ENCODE measurements at regions not wholly inside any gene's neighbourhood (a gene's known extent, or its start where the extent isn't known, plus 50 kb on each side); places are given as distances from the start of the nearest gene placed in this dataset.

DNA sequence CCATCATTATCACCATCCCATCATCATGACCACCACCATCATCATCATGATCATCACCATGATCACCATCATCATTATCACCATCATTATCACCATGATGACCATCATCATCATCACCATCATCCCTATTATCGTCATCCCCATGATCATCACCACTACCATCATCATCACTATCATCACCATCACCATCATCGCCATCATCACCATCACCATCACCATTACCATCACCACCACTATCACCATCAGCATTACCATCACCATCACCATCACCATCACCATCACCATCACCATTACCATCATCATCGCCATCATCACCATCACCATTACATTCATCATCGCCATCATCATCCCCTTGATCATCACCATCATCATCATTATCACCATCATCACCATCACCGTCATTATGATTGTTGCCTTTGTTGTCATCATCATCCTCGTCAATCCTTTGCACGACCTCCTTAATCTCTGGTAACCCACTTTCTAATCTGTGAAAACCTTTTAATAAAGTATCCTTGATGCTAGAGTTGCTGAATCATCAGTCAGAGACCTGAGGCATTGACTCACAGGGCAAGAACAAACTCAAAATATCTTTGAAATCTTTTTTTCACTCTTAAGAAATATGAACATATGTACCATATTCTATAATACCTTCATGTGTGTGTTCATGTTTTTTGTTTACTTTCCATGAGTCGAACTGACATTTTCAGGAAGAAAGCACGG is 116.3 kb upstream of the FOXF1 start:
- no peak for DNase-seq

DNA sequence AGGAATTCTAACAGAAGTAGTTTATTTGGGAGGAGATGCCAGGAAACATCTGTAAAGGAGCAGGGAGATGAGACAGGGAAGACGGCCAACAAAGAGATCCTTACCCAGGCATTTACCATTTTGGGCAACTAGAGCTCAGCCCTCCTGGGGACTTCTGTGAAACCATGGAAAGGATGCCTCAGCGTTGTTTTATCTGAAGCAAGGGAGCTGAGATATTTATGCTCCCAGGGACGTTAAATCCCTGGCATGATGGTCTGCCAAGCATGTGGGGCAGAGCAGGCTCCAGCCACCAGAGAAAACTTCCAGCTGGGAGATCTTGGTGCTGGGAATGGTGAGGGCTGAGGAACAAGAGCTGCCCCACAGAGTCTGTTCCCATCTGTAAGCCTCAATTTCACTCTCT is 114.8 kb upstream of the FOXF1 start:
- no peak for DNase-seq

- no peak for DNase-seq
Measured at GRCh38 chr16:86396422-86396821, 113.9 kb upstream of the FOXF1 start.

DNA sequence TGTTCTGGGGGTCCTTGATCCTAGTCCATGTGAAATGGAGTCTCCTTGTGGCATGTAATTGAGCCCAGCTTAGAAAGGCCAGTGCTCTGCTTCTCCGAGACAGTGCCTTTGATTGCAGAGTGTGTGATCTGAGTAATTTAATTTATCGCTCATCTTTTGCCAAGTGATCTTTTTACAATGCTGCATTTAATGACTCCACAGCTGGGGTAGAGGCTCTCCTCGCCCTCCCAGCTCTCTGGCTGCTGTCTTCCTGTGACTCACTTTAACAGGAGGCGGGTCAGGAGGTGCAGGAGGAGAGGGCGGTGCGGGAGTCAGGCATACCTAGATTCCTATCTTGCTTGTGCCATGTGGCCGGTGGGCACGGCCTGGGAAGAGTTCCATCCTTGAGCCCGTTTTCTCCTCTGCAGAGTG is 113.4 kb upstream of the FOXF1 start:
- DNase-seq, result no peak

GRCh38 chr16:86398201-86398600 is 112.1 kb upstream of the FOXF1 start:
- no peak for DNase-seq

- no peak for DNase-seq
Measured at GRCh38 chr16:86398622-86399021, 111.7 kb upstream of the FOXF1 start.

GRCh38 chr16:86401126-86401525 is 109.2 kb upstream of the FOXF1 start:
- no peak for DNase-seq

DNA sequence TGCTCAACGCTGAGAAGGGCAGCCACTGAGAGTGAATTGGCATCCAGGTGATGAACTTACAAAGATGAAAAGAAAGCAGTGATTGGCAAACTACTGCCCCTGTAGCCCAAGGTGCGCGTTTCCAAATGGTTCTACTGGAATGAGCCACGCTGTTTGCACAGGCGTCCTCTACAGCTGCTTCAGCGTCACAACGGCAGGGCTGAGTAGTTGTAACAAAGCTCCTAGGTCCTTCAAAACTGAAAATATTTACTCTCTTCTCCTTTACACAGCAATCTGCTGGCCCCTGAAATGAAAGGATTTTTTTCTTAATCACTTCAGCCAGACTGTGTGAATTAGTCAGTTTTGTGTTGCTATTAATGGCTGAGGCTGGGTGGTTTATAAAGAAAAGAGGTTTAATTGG is 107.2 kb upstream of the FOXF1 start:
- DNase-seq, result no peak

DNA sequence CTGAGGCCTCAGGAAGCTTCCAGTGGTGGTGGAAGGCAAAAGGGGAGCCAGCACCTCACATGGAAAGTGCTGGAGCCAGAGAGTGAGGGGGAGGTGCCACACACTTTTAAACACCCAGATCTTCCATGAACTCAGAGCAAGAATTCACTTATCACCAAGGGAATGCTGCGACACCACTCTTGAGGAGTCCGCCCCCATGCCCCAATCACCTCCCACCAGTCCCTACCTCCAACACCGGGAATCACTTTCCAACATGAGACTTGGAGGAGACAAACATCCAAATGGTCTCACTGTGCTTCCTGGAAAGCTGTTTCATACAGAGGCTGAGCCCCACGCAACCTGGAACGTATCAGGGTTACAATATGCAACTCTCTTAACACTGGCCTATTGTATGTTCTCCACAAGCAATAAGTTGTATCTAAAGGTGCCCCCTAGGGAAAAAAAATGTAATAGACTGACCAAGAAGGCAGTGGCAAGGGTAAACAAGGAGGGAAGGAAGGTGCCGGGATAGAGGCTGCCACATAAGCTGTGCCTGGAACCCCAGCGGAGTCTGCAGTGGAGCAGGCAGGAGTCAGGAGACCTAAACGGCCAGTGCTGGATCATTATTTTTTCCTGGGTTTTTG is 106.7 kb upstream of the FOXF1 start:
- DNase-seq, result peak in 1 of 51 donors; percentile 3

DNA sequence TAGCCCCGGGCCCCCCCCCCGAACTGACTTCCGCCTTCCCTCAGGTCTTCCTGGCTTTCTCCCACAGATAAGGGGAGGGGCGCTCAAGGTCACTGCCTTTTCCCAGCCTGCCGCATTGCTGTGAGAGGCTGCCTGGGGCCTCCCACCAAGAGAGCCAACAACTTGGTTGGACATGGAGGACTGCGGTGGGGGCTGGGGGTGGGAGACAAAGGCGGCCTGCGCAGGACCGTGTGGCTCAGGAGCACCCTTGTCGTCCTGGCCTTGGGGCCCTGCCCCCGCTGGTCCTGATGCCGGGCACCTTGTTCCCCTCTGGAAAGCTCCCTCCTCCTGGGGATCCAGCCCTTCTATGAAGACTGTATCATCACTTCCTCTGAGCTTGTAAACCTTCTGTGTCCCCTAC is 105.6 kb upstream of the FOXF1 start:
- no peak for DNase-seq

- DNase-seq, result no peak
Measured at GRCh38 chr16:86405319-86405718, 105.0 kb upstream of the FOXF1 start.

DNA sequence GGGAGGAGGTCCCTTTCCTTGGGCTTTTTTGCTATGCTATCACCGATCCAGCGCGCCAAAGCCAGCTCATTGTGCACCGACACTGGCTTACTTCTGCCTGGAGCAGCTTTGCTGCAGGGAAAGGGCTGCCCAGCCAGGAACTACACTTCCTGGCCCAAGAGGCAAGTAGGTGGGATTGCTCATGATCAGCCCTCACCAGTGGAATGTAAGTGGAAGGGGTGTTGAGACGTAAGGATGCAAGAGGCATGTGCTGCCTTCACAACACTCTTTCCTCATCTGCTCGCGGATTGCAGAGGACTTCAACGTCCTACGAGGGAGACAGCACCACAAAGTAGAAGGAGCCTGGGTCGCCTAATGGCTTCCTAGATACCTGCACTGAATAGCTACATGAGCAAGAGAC is 104.3 kb upstream of the FOXF1 start:
- DNase-seq, result no peak

- DNase-seq, result no peak
Measured at GRCh38 chr16:86408685-86409084, 101.6 kb upstream of the FOXF1 start.

DNA sequence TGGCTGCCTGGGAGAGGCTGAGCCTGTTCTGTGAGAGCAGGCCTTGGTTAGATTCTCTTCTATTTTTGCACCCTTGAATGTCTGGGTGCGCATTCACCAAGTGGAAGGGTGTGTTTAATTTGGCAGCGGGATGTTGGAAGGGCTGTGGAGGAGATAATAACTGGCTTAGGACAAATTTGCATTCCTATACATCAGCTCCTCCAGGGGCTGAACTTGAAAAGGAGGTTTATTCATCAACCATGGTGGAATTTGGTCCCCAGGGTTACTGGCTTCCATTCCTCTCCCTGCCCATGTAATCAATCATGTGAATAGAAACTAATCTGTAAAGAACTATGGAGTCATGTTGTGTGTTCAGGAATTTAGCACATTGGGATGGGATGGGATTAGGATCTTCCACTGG is 100.2 kb upstream of the FOXF1 start:
- no peak for DNase-seq

- DNase-seq, result no peak
Measured at GRCh38 chr16:86410529-86410928, 99.8 kb upstream of the FOXF1 start.

GRCh38 chr16:86411897-86412296 is 98.4 kb upstream of the FOXF1 start:
- no peak for DNase-seq

DNA sequence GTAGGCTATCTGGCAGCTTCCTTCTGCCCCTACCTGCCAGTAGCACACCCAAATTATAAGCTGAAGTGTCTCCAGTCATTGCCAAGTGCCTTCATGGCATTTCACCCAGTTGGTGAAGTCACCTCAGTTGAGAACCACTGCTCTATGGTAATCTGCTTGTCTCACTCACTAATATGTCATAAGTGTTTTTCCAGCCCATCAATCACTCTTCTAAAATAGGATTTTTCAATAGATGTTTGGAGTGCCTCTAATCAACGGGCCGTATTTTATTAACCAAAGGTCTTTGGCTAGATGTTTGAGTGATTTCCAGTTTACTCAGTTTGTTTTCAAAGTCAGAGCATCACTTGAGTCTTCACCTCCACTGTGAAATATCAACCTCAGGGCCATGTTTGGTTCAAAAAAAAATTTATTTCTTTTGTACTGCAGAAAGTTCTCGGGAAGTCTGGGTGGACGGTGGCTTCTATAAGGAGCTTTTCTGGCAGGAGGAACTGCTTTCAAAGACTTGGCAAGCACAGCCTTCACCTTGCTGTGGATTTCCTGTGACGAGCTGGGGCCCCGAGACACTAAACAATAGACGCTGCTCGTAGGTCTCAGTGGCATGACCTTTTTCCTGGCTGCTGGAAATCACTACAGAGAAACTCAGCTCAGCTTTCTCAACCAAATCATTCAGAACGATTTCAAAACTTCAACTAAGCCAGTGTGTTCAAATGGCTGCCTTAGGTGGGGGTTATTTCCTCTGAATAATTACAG is 95.2 kb upstream of the FOXF1 start:
- no peak for DNase-seq

GRCh38 chr16:86418981-86419380 is 91.3 kb upstream of the FOXF1 start:
- DNase-seq, result no peak

GRCh38 chr16:86419518-86419917 is 90.8 kb upstream of the FOXF1 start:
- DNase-seq, result no peak

- no peak for DNase-seq
Measured at GRCh38 chr16:86421995-86422394, 88.3 kb upstream of the FOXF1 start.

GRCh38 chr16:86424398-86424797 is 85.9 kb upstream of the FOXF1 start:
- DNase-seq, result no peak

DNA sequence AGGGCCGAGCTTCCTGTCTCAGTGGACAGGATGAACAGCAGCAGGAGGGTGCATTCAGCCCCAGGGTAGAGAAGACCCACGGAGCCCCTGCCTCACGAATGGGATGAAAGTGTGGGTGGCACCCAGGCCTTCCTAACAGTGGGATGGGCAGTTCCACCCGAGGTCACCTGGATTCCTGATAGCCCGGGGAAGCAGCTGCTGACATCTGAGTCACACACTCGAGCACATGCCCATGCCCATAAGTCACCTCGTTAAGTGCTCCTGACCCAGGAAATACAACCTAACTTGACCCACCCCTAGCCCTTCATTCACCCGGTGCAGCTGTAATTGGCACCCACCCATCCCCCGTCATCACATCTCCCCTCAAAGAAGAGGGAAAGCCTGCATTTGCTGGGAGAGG is 85.3 kb upstream of the FOXF1 start:
- no peak for DNase-seq

DNA sequence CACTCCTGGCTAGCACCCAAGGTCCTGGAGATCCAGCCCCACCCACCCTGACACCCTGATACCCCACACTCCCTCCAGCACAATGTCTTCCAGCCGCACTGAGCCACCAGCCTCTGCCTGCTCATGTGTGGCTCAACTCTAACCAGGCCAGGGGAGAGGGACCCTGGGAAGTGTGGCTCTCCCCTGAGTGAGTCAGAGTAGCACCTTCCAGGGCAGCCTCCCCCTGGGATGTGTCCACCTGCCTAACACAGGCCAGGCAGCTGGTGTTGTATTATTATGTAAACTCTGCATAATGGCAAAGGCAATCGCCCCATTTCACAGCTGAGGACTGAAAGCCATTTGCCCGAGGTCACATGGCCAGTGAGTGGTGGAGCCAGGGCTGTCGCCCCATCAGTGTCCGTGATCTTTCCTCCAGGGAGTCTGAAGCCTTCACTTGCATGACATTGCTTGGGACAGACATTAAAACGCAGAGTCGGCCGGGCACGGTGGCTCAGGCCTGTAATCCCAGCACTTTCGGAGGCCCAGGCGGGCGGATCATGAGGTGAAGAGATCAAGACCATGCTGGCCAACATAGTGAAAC is 84.2 kb upstream of the FOXF1 start:
- DNase-seq, result no peak

Data from hypothalamus (tissue), 51 donors.